ENCODE measurements at regions not wholly inside any gene's neighbourhood (a gene's known extent, or its start where the extent isn't known, plus 50 kb on each side); places are given as distances from the start of the nearest gene placed in this dataset.

- Histone ChIP-seq H3K36me3 (ENCODE audit: control insufficient read depth, insufficient read depth, low read length) (no peaks in the 10 kb centered on the region), H3K27ac (ENCODE audit: low read depth, low read length) (no peak overlapping the region), H3K9me3 (ENCODE audit: control insufficient read depth, insufficient read depth, low read length) (no peaks in the 10 kb centered on the region), H3K4me1 (ENCODE audit: control insufficient read depth, insufficient read depth, low read length) (peaks cover 4% of the 10 kb centered on the region), H3K4me3 (ENCODE audit: low read depth, low read length) (no peak overlapping the region), H3K27me3 (ENCODE audit: control insufficient read depth, insufficient read depth, low read length) (no peaks in the 10 kb centered on the region)
- peak in 1 of 6 donors; percentile 17 for DNase-seq (ENCODE audit: low read depth in 4 of 6, low spot score in 6 of 6)
- no CpG with 5 or more reads among the region's 1 CpG for WGBS (ENCODE audit: insufficient coverage)
Observed at GRCh38 chr4:182111586-182111985, 131.6 kb upstream of the TENM3 start.

- H3K9me3 ChIP-seq (ENCODE audit: control insufficient read depth, insufficient read depth, low read length), result peaks cover 5% of the 10 kb centered on the region
- no peak for DNase-seq (ENCODE audit: low read depth in 4 of 6, low spot score in 6 of 6)
Observed at GRCh38 chr4:182113779-182114178, 129.4 kb upstream of the TENM3 start.

GRCh38 chr4:182124359-182124758 is 118.8 kb upstream of the TENM3 start:
- DNase-seq (ENCODE audit: low read depth in 4 of 6, low spot score in 6 of 6), result no peak
- no peaks in the 10 kb centered on the region for H3K4me1 ChIP-seq (ENCODE audit: control insufficient read depth, insufficient read depth, low read length)
- no peaks in the 10 kb centered on the region for H3K36me3 ChIP-seq (ENCODE audit: control insufficient read depth, insufficient read depth, low read length)
- H3K9me3 ChIP-seq (ENCODE audit: control insufficient read depth, insufficient read depth, low read length), result peaks cover 8% of the 10 kb centered on the region
- no peak overlapping the region for H3K4me3 ChIP-seq (ENCODE audit: low read depth, low read length)
- no peaks in the 10 kb centered on the region for H3K27me3 ChIP-seq (ENCODE audit: control insufficient read depth, insufficient read depth, low read length)
- WGBS (ENCODE audit: insufficient coverage), result 96% methylated on average over 5 of the region's 7 CpGs
- H3K27ac ChIP-seq (ENCODE audit: low read depth, low read length), result no peak overlapping the region

More at GRCh38 chr4:182113779-182114178, 129.4 kb upstream of the TENM3 start:
- Histone ChIP-seq H3K27me3 (ENCODE audit: control insufficient read depth, insufficient read depth, low read length) (no peaks in the 10 kb centered on the region), H3K4me1 (ENCODE audit: control insufficient read depth, insufficient read depth, low read length) (no peaks in the 10 kb centered on the region), H3K36me3 (ENCODE audit: control insufficient read depth, insufficient read depth, low read length) (no peaks in the 10 kb centered on the region), H3K27ac (ENCODE audit: low read depth, low read length) (no peak overlapping the region), H3K4me3 (ENCODE audit: low read depth, low read length) (no peak overlapping the region)

GRCh38 chr4:182126096-182126495 is 117.1 kb upstream of the TENM3 start:
- H3K9me3 ChIP-seq (ENCODE audit: control insufficient read depth, insufficient read depth, low read length), result peaks cover 8% of the 10 kb centered on the region
- H3K4me1 ChIP-seq (ENCODE audit: control insufficient read depth, insufficient read depth, low read length), result no peaks in the 10 kb centered on the region
- DNase-seq (ENCODE audit: low read depth in 4 of 6, low spot score in 6 of 6), result no peak
- H3K36me3 ChIP-seq (ENCODE audit: control insufficient read depth, insufficient read depth, low read length), result no peaks in the 10 kb centered on the region
- no peak overlapping the region for H3K27ac ChIP-seq (ENCODE audit: low read depth, low read length)
- H3K27me3 ChIP-seq (ENCODE audit: control insufficient read depth, insufficient read depth, low read length), result no peaks in the 10 kb centered on the region
- H3K4me3 ChIP-seq (ENCODE audit: low read depth, low read length), result no peak overlapping the region
- WGBS (ENCODE audit: insufficient coverage), result 57% methylated on average over 3 of the region's 5 CpGs

GRCh38 chr4:182126603-182127002 is 116.6 kb upstream of the TENM3 start:
- H3K27me3 ChIP-seq (ENCODE audit: control insufficient read depth, insufficient read depth, low read length), result no peaks in the 10 kb centered on the region
- no peak overlapping the region for H3K4me3 ChIP-seq (ENCODE audit: low read depth, low read length)

GRCh38 chr4:182133033-182133432 is 110.2 kb upstream of the TENM3 start:
- no peak overlapping the region for H3K4me3 ChIP-seq (ENCODE audit: low read depth, low read length)
- no peak for DNase-seq (ENCODE audit: low read depth in 4 of 6, low spot score in 6 of 6)
- H3K27ac ChIP-seq (ENCODE audit: low read depth, low read length), result no peak overlapping the region
- no peaks in the 10 kb centered on the region for H3K9me3 ChIP-seq (ENCODE audit: control insufficient read depth, insufficient read depth, low read length)
- H3K27me3 ChIP-seq (ENCODE audit: control insufficient read depth, insufficient read depth, low read length), result no peaks in the 10 kb centered on the region
- H3K4me1 ChIP-seq (ENCODE audit: control insufficient read depth, insufficient read depth, low read length), result no peaks in the 10 kb centered on the region
- WGBS (ENCODE audit: insufficient coverage), result 100% methylated on average over 1 of the region's 3 CpGs
- no peaks in the 10 kb centered on the region for H3K36me3 ChIP-seq (ENCODE audit: control insufficient read depth, insufficient read depth, low read length)

More at GRCh38 chr4:182126603-182127002, 116.6 kb upstream of the TENM3 start:
- DNase-seq (ENCODE audit: low read depth in 4 of 6, low spot score in 6 of 6), result no peak
- no peaks in the 10 kb centered on the region for H3K4me1 ChIP-seq (ENCODE audit: control insufficient read depth, insufficient read depth, low read length)
- no peaks in the 10 kb centered on the region for H3K36me3 ChIP-seq (ENCODE audit: control insufficient read depth, insufficient read depth, low read length)
- H3K27ac ChIP-seq (ENCODE audit: low read depth, low read length), result no peak overlapping the region
- WGBS (ENCODE audit: insufficient coverage), result 100% methylated on average over 1 of the region's 2 CpGs
- peaks cover 7% of the 10 kb centered on the region for H3K9me3 ChIP-seq (ENCODE audit: control insufficient read depth, insufficient read depth, low read length)

- Histone ChIP-seq H3K36me3 (ENCODE audit: control insufficient read depth, insufficient read depth, low read length) (no peaks in the 10 kb centered on the region), H3K27me3 (ENCODE audit: control insufficient read depth, insufficient read depth, low read length) (peaks cover 2% of the 10 kb centered on the region), H3K4me3 (ENCODE audit: low read depth, low read length) (no peak overlapping the region), H3K27ac (ENCODE audit: low read depth, low read length) (no peak overlapping the region), H3K4me1 (ENCODE audit: control insufficient read depth, insufficient read depth, low read length) (no peaks in the 10 kb centered on the region), H3K9me3 (ENCODE audit: control insufficient read depth, insufficient read depth, low read length) (no peaks in the 10 kb centered on the region)
- DNase-seq (ENCODE audit: low read depth in 4 of 6, low spot score in 6 of 6), result no peak
Observed at GRCh38 chr4:182134261-182134660, 108.9 kb upstream of the TENM3 start.

GRCh38 chr4:182136201-182136600 is 107.0 kb upstream of the TENM3 start:
- Histone ChIP-seq H3K36me3 (ENCODE audit: control insufficient read depth, insufficient read depth, low read length) (no peaks in the 10 kb centered on the region), H3K9me3 (ENCODE audit: control insufficient read depth, insufficient read depth, low read length) (no peaks in the 10 kb centered on the region), H3K27me3 (ENCODE audit: control insufficient read depth, insufficient read depth, low read length) (peaks cover 15% of the 10 kb centered on the region), H3K27ac (ENCODE audit: low read depth, low read length) (no peak overlapping the region), H3K4me3 (ENCODE audit: low read depth, low read length) (no peak overlapping the region), H3K4me1 (ENCODE audit: control insufficient read depth, insufficient read depth, low read length) (peaks cover 8% of the 10 kb centered on the region)
- DNase-seq (ENCODE audit: low read depth in 4 of 6, low spot score in 6 of 6), result no peak
- no CpG with 5 or more reads among the region's 3 CpGs for WGBS (ENCODE audit: insufficient coverage)

GRCh38 chr4:182137343-182137742 is 105.9 kb upstream of the TENM3 start:
- Histone ChIP-seq H3K9me3 (ENCODE audit: control insufficient read depth, insufficient read depth, low read length) (no peaks in the 10 kb centered on the region), H3K27me3 (ENCODE audit: control insufficient read depth, insufficient read depth, low read length) (peaks cover 25% of the 10 kb centered on the region), H3K4me3 (ENCODE audit: low read depth, low read length) (no peak overlapping the region), H3K4me1 (ENCODE audit: control insufficient read depth, insufficient read depth, low read length) (peaks cover 15% of the 10 kb centered on the region), H3K27ac (ENCODE audit: low read depth, low read length) (no peak overlapping the region), H3K36me3 (ENCODE audit: control insufficient read depth, insufficient read depth, low read length) (no peaks in the 10 kb centered on the region)
- 41% methylated on average over 3 of the region's 4 CpGs for WGBS (ENCODE audit: insufficient coverage)
- peak in 1 of 6 donors; percentile 35 for DNase-seq (ENCODE audit: low read depth in 4 of 6, low spot score in 6 of 6)

GRCh38 chr4:182139491-182139890 is 103.7 kb upstream of the TENM3 start:
- no peak overlapping the region for H3K27ac ChIP-seq (ENCODE audit: low read depth, low read length)
- H3K27me3 ChIP-seq (ENCODE audit: control insufficient read depth, insufficient read depth, low read length), result peaks cover 44% of the 10 kb centered on the region
- H3K4me1 ChIP-seq (ENCODE audit: control insufficient read depth, insufficient read depth, low read length), result peaks cover 29% of the 10 kb centered on the region
- H3K36me3 ChIP-seq (ENCODE audit: control insufficient read depth, insufficient read depth, low read length), result no peaks in the 10 kb centered on the region
- 80% methylated on average over 9 of the region's 13 CpGs for WGBS (ENCODE audit: insufficient coverage)
- no peaks in the 10 kb centered on the region for H3K9me3 ChIP-seq (ENCODE audit: control insufficient read depth, insufficient read depth, low read length)
- H3K4me3 ChIP-seq (ENCODE audit: low read depth, low read length), result no peak overlapping the region
- DNase-seq (ENCODE audit: low read depth in 4 of 6, low spot score in 6 of 6), result no peak

Data from spinal cord (tissue), 9 donors.